H1 (cell line): ENCODE measurements at regions not wholly inside any gene's neighbourhood (a gene's known extent, or its start where the extent isn't known, plus 50 kb on each side); places are given as distances from the start of the nearest gene placed in this dataset.

Source experiments
- CBX5 ChIP-seq: fragments of 300-800, 300-1000 bp; sonication (generic); IDR thresholded peaks from 2 replicates; pipeline ENCODE4 v1.7.1; 2016; ENCODE audit warnings: antibody characterized with exemption, low read length, low read depth
- EP300 ChIP-seq, 2 experiments: IDR thresholded peaks; 1 replicate in 1 of 2; 2 replicates in 1 of 2; pipeline ENCODE4 v1.6.1; 2011 to 2012; ENCODE audit warnings: low read depth in 2 of 2, low read length in 2 of 2, mild to moderate bottlenecking in 2 of 2, borderline replicate concordance in 1 of 2, inconsistent platforms in 1 of 2, moderate library complexity in 1 of 2
- GTF2F1 ChIP-seq: IDR thresholded peaks from 2 replicates; pipeline ENCODE4 v1.6.1; 2012; ENCODE audit warnings: low read depth, low read length, improper control_type of control experiment, borderline replicate concordance
- MAFK ChIP-seq: IDR thresholded peaks from 2 replicates; pipeline ENCODE4 v1.6.1; 2012; ENCODE audit warnings: low read depth, mild to moderate bottlenecking, improper control_type of control experiment, low read length
- TCF12 ChIP-seq: IDR thresholded peaks from 2 replicates; pipeline ENCODE4 v1.6.1; 2011; ENCODE audit warnings: low read depth, mild to moderate bottlenecking, low read length
- TF ChIP-seq, protein P1 (sequence below): fragments of 300-600 bp; sonication (generic); IDR thresholded peaks from 2 replicates; pipeline ENCODE4 v1.7.1; 2012; ENCODE audit warnings: low read length, moderate library complexity, mild to moderate bottlenecking, inconsistent platforms; ENCODE audit not compliant: insufficient replicate concordance

DNA sequence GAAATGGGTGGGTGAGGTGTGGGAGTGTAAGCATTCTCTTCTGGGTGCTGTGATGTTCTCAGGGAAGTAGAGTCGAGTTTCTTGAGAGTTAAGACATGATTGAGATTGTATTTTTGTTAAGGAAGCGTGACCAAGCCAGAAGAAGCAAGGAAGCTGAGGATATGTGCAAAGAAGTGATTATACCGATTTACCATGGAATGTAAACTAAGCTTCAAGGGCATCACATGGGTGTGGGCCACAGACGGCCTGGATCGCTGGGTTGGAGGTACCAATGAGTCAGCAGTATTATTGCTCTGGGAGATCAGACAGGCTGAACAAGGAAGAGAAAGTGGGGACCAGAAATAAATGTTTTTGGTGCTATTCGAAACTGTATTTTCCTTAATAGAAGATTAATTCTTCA, 184.1 kb upstream of the GMDS start (continued):
- TF ChIP-seq GTF2F1 (no peak), CBX5 (no peak), MAFK (no peak), EP300 (IDR thresholded peaks at IDR 0.05; ENCODE audit: borderline replicate concordance in 1 of 2, low read depth in 2 of 2, low read length in 2 of 2) (no peak), TCF12 (no peak)
- TF ChIP-seq, protein P1, sequence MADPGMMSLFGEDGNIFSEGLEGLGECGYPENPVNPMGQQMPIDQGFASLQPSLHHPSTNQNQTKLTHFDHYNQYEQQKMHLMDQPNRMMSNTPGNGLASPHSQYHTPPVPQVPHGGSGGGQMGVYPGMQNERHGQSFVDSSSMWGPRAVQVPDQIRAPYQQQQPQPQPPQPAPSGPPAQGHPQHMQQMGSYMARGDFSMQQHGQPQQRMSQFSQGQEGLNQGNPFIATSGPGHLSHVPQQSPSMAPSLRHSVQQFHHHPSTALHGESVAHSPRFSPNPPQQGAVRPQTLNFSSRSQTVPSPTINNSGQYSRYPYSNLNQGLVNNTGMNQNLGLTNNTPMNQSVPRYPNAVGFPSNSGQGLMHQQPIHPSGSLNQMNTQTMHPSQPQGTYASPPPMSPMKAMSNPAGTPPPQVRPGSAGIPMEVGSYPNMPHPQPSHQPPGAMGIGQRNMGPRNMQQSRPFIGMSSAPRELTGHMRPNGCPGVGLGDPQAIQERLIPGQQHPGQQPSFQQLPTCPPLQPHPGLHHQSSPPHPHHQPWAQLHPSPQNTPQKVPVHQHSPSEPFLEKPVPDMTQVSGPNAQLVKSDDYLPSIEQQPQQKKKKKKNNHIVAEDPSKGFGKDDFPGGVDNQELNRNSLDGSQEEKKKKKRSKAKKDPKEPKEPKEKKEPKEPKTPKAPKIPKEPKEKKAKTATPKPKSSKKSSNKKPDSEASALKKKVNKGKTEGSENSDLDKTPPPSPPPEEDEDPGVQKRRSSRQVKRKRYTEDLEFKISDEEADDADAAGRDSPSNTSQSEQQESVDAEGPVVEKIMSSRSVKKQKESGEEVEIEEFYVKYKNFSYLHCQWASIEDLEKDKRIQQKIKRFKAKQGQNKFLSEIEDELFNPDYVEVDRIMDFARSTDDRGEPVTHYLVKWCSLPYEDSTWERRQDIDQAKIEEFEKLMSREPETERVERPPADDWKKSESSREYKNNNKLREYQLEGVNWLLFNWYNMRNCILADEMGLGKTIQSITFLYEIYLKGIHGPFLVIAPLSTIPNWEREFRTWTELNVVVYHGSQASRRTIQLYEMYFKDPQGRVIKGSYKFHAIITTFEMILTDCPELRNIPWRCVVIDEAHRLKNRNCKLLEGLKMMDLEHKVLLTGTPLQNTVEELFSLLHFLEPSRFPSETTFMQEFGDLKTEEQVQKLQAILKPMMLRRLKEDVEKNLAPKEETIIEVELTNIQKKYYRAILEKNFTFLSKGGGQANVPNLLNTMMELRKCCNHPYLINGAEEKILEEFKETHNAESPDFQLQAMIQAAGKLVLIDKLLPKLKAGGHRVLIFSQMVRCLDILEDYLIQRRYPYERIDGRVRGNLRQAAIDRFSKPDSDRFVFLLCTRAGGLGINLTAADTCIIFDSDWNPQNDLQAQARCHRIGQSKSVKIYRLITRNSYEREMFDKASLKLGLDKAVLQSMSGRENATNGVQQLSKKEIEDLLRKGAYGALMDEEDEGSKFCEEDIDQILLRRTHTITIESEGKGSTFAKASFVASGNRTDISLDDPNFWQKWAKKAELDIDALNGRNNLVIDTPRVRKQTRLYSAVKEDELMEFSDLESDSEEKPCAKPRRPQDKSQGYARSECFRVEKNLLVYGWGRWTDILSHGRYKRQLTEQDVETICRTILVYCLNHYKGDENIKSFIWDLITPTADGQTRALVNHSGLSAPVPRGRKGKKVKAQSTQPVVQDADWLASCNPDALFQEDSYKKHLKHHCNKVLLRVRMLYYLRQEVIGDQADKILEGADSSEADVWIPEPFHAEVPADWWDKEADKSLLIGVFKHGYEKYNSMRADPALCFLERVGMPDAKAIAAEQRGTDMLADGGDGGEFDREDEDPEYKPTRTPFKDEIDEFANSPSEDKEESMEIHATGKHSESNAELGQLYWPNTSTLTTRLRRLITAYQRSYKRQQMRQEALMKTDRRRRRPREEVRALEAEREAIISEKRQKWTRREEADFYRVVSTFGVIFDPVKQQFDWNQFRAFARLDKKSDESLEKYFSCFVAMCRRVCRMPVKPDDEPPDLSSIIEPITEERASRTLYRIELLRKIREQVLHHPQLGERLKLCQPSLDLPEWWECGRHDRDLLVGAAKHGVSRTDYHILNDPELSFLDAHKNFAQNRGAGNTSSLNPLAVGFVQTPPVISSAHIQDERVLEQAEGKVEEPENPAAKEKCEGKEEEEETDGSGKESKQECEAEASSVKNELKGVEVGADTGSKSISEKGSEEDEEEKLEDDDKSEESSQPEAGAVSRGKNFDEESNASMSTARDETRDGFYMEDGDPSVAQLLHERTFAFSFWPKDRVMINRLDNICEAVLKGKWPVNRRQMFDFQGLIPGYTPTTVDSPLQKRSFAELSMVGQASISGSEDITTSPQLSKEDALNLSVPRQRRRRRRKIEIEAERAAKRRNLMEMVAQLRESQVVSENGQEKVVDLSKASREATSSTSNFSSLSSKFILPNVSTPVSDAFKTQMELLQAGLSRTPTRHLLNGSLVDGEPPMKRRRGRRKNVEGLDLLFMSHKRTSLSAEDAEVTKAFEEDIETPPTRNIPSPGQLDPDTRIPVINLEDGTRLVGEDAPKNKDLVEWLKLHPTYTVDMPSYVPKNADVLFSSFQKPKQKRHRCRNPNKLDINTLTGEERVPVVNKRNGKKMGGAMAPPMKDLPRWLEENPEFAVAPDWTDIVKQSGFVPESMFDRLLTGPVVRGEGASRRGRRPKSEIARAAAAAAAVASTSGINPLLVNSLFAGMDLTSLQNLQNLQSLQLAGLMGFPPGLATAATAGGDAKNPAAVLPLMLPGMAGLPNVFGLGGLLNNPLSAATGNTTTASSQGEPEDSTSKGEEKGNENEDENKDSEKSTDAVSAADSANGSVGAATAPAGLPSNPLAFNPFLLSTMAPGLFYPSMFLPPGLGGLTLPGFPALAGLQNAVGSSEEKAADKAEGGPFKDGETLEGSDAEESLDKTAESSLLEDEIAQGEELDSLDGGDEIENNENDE = no peak
